ENCODE measurements at regions not wholly inside any gene's neighbourhood (a gene's known extent, or its start where the extent isn't known, plus 50 kb on each side); places are given as distances from the start of the nearest gene placed in this dataset.

DNA sequence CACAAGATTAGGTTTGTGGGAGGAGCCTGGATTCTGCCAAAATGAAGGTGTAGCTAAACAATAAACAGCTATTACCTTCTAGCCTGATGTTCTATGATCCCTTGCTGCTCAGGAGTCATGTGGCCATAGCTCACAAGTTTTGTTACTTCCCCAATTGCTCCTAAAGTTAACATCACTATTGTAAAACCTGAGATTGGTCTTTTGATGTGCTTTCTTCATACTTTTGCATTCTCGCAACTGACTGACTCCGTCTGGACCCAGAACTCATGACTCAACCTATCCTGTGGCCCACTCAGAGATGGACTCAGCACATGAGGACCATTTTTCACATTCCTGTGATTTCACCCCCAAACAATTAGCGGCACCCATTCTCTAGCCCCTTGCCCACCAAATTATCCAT, 69.1 kb downstream of the PTGS2 start:
- intact Hi-C loops (cut with micrococcal nuclease) = no loop called here
- Histone ChIP-seq H3K27ac (replicated peaks) (no peak overlapping the region), H3K27me3 (ENCODE audit: low read depth) (no peaks in the 10 kb centered on the region)

DNA sequence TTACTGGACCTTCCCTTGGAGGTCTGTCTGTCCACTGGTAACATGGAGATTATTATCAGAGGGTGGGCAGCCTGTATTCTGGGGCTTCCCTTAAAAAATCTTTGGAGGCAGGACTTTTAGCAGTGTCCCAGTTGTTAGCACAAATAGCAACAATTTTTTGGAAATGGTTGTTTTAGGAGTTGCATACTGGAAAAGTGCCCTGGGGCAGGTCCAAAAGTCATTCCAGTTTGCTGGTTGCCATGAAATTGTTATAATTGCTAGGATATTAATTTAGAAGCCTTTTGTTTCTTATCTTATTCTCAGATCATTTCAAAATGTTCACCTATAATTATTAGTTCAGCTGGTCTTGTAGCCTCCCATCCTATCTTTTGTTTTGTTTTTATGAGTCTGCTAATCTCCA, 71.0 kb downstream of the PTGS2 start:
- H3K27me3 ChIP-seq (ENCODE audit: low read depth) = no peaks in the 10 kb centered on the region
- DNase-seq = no peak
- TF ChIP-seq CTCF (IDR thresholded peaks at IDR 0.05; ENCODE audit: borderline replicate concordance) = no peak
- H3K27ac ChIP-seq (replicated peaks) = no peak overlapping the region
- H3K9me3 ChIP-seq (replicated peaks) = peaks cover 8% of the 10 kb centered on the region
- no peaks in the 10 kb centered on the region for H3K36me3 ChIP-seq
- no peaks in the 10 kb centered on the region for H3K4me1 ChIP-seq
- intact Hi-C loops (cut with micrococcal nuclease) = loop anchor here (5.0 kb wide), 1 partner anchor 378 kb away; no protein-coding TSS in a partner anchor
- no peak overlapping the region for H3K4me3 ChIP-seq

More for the DNA sequence above, 69.1 kb downstream of the PTGS2 start:
- Histone ChIP-seq H3K4me3 (no peak overlapping the region), H3K9me3 (replicated peaks) (no peaks in the 10 kb centered on the region), H3K4me1 (no peaks in the 10 kb centered on the region), H3K36me3 (no peaks in the 10 kb centered on the region)
- TF ChIP-seq CTCF (IDR thresholded peaks at IDR 0.05; ENCODE audit: borderline replicate concordance) = no peak
- DNase-seq = no peak

DNA sequence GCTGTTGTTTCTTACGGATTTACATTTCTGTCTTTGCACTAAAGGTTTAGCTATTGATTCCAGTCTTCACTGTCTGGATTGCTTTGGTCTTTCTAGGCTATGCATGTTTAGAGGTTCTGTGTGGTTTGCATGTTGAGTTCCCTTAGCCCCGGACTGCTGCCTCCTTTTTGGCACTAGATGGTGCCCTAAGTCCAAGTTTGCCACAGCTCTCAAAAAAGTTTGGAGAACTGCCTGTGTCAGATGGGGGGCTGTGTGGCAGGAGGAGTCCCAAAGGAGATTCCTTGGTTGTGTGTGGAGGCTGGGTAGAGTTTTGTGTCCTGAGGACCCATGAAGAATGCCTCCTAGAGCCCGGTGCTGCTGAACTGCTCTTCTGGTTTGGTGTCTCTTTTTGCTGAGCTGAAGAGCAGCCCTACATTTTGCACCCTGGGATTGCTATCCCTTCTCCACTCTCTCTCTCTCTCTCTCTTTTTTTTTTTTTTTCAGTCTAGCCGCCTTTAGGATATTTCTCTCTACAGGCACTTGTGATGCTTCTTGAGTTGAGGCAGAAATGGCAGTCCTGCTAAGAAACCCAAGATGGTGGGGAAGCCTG, 74.4 kb downstream of the PTGS2 start:
- Histone ChIP-seq H3K4me1 (no peaks in the 10 kb centered on the region), H3K4me3 (no peak overlapping the region), H3K36me3 (no peaks in the 10 kb centered on the region), H3K9me3 (replicated peaks) (peaks cover 8% of the 10 kb centered on the region), H3K27me3 (ENCODE audit: low read depth) (no peaks in the 10 kb centered on the region), H3K27ac (replicated peaks) (no peak overlapping the region)
- DNase-seq = no peak
- intact Hi-C loops (cut with micrococcal nuclease) = loop anchor here (5.0 kb wide), 1 partner anchor 381 kb away; no protein-coding TSS in a partner anchor
- TF ChIP-seq CTCF (IDR thresholded peaks at IDR 0.05; ENCODE audit: borderline replicate concordance) = peak; percentile 76

GRCh38 chr1:186595969-186596368, 84.3 kb downstream of the PTGS2 start:
- no peaks in the 10 kb centered on the region for H3K36me3 ChIP-seq
- intact Hi-C loops (cut with micrococcal nuclease) = no loop called here
- no peaks in the 10 kb centered on the region for H3K27me3 ChIP-seq (ENCODE audit: low read depth)
- H3K4me3 ChIP-seq = no peak overlapping the region
- H3K4me1 ChIP-seq = no peaks in the 10 kb centered on the region
- no peak overlapping the region for H3K27ac ChIP-seq (replicated peaks)
- no peak for TF ChIP-seq CTCF (IDR thresholded peaks at IDR 0.05; ENCODE audit: borderline replicate concordance)
- peaks cover 45% of the 10 kb centered on the region for H3K9me3 ChIP-seq (replicated peaks)
- DNase-seq = no peak

- H3K27ac ChIP-seq (replicated peaks) = no peak overlapping the region
- no peaks in the 10 kb centered on the region for H3K36me3 ChIP-seq
- H3K4me1 ChIP-seq = no peaks in the 10 kb centered on the region
- H3K4me3 ChIP-seq = no peak overlapping the region
- no peak for TF ChIP-seq CTCF (IDR thresholded peaks at IDR 0.05; ENCODE audit: borderline replicate concordance)
- H3K9me3 ChIP-seq (replicated peaks) = peaks cover 2% of the 10 kb centered on the region
- DNase-seq = no peak
- intact Hi-C loops (cut with micrococcal nuclease) = no loop called here
- no peaks in the 10 kb centered on the region for H3K27me3 ChIP-seq (ENCODE audit: low read depth)
Measured at GRCh38 chr1:186578325-186579016, 101.8 kb downstream of the PTGS2 start.

Data from left ventricle myocardium inferior (tissue), 1 donor.